H1 (cell line): ENCODE measurements at regions not wholly inside any gene's neighbourhood (a gene's known extent, or its start where the extent isn't known, plus 50 kb on each side); places are given as distances from the start of the nearest gene placed in this dataset.

Experiments used
- CTCF ChIA-PET: fragments of 300-600 bp; sonication (Branson Sonifier 250); formaldehyde crosslinking; loops from one replicate; lab custom pipeline; 2021; ENCODE audit not compliant: partially characterized antibody; lab: Charles Lee
- POLR2A ChIA-PET: fragments of 300-600 bp; sonication (Branson Sonifier 250); formaldehyde crosslinking; loops from one replicate; lab custom pipeline; 2021; ENCODE audit warnings: inconsistent platforms; ENCODE audit not compliant: partially characterized antibody; lab: Charles Lee
- DNase-seq, 2 experiments: peaks; one replicate each; pipeline versions ENCODE4 v3.0.0 to v3.0.0-alpha.2; 2010 to 2022; ENCODE audit warnings: low spot score in 2 of 2, low read depth in 1 of 2, mixed read lengths in 1 of 2
- FAIRE-seq: peaks from 2 replicates; lab custom pipeline; 2011; peaks lifted over from hg19 to GRCh38; lab: Jason Lieb, UNC
- H2AFZ ChIP-seq: 2 replicates; pipeline ENCODE4 v1.8.1; 2012; ENCODE audit warnings: low read length, inconsistent platforms
- H2AK5ac ChIP-seq: 2 replicates; pipeline ENCODE4 v1.6.1; 2013; ENCODE audit warnings: low read depth, low read length
- H2BK120ac ChIP-seq: replicated peaks from 2 replicates; pipeline ENCODE3; 2013; ENCODE audit warnings: low read depth, low read length, inconsistent platforms
- H2BK12ac ChIP-seq: 2 replicates; pipeline ENCODE4 v1.6.1; 2013; ENCODE audit warnings: low read depth, low read length
- H2BK15ac ChIP-seq: 2 replicates; pipeline ENCODE4 v1.6.1; 2013; ENCODE audit warnings: low read length
- H2BK20ac ChIP-seq: 2 replicates; pipeline ENCODE4 v1.6.1; 2013; ENCODE audit warnings: low read length
- H2BK5ac ChIP-seq: 2 replicates; pipeline ENCODE4 v1.6.1; 2013; ENCODE audit warnings: low read depth, low read length
- H3K14ac ChIP-seq: 2 replicates; pipeline ENCODE4 v1.6.1; 2013; ENCODE audit warnings: inconsistent platforms; ENCODE audit not compliant: insufficient read length
- H3K18ac ChIP-seq: 2 replicates; pipeline ENCODE4 v1.6.1; 2013; ENCODE audit warnings: low read length; ENCODE audit errors: extremely low read depth
- H3K23ac ChIP-seq: 2 replicates; pipeline ENCODE4 v1.6.1; 2013; ENCODE audit warnings: inconsistent platforms; ENCODE audit not compliant: insufficient read length
- H3K23me2 ChIP-seq: 2 replicates; pipeline ENCODE4 v1.6.1; 2013; ENCODE audit warnings: low read depth, low read length
- H3K27ac ChIP-seq: 2 replicates; pipeline ENCODE4 v1.6.1; 2011; ENCODE audit warnings: low read depth, low read length, inconsistent platforms
- H3K27me3 ChIP-seq, 4 experiments: replicated peaks in 1 of 4; 1 replicate in 1 of 4; 2 replicates in 3 of 4; pipeline versions ENCODE4 v1.6.1 to v1.8.1; 2011 to 2013; ENCODE audit warnings: low read length in 3 of 4, mild to moderate bottlenecking in 3 of 4, inconsistent platforms in 2 of 4, mixed read lengths in 2 of 4, moderate library complexity in 1 of 4; ENCODE audit not compliant: control insufficient read depth in 3 of 4, insufficient read depth in 3 of 4; ENCODE audit errors: extremely low read depth in 1 of 4
- H3K36me3 ChIP-seq, 4 experiments: 2 replicates each; pipeline versions ENCODE4 v1.6.1 to v1.8.1; 2011 to 2013; ENCODE audit warnings: mild to moderate bottlenecking in 4 of 4, low read length in 3 of 4, moderate library complexity in 2 of 4, control low read depth in 1 of 4, inconsistent platforms in 1 of 4; ENCODE audit not compliant: insufficient read depth in 4 of 4, control insufficient read depth in 2 of 4
- H3K4ac ChIP-seq: replicated peaks from 2 replicates; pipeline ENCODE3; 2013; ENCODE audit warnings: low read length, low read depth, mixed read lengths, inconsistent platforms; ENCODE audit not compliant: insufficient read length
- H3K4me1 ChIP-seq, 4 experiments: replicated peaks in 1 of 4; 1 replicate in 1 of 4; 2 replicates in 3 of 4; pipeline versions ENCODE4 v1.6.1 to v1.8.1; 2011 to 2013; ENCODE audit warnings: low read length in 3 of 4, inconsistent platforms in 2 of 4, mixed read lengths in 1 of 4; ENCODE audit not compliant: insufficient read depth in 4 of 4, control insufficient read depth in 3 of 4
- H3K4me2 ChIP-seq, 2 experiments: 2 replicates each; pipeline versions ENCODE4 v1.6.1 to v1.8.1; 2011 to 2013; ENCODE audit warnings: low read depth in 2 of 2, low read length in 2 of 2, control low read depth in 1 of 2, inconsistent platforms in 1 of 2, mild to moderate bottlenecking in 1 of 2; ENCODE audit not compliant: insufficient read depth in 1 of 2
- H3K4me3 ChIP-seq, 4 experiments: fragments of 200-600, 300-600 bp in 1 of 4; sonication (generic), shearing (Covaris generic), sonication (Bioruptor Twin) in 1 of 4; 2 replicates each; pipeline versions ENCODE4 v1.5.1 to v1.8.1; 2011 to 2016; ENCODE audit warnings: low read length in 4 of 4, low read depth in 3 of 4, control low read depth in 2 of 4, inconsistent platforms in 2 of 4, mild to moderate bottlenecking in 2 of 4, mixed read lengths in 1 of 4, moderate library complexity in 1 of 4; ENCODE audit not compliant: insufficient read depth in 2 of 4; ENCODE audit errors: extremely low read depth in 1 of 4
- H3K56ac ChIP-seq: replicated peaks from 2 replicates; pipeline ENCODE3; 2013; ENCODE audit warnings: low read depth, mild to moderate bottlenecking, mixed read lengths, low read length, inconsistent platforms; ENCODE audit not compliant: insufficient read length
- H3K79me1 ChIP-seq: 2 replicates; pipeline ENCODE4 v1.6.1; 2013; ENCODE audit warnings: low read depth, low read length, control low read depth
- H3K79me2 ChIP-seq, 2 experiments: 2 replicates each; pipeline versions ENCODE4 v1.6.1 to v1.8.1; 2012 to 2013; ENCODE audit warnings: low read length in 2 of 2, mild to moderate bottlenecking in 2 of 2, inconsistent platforms in 1 of 2; ENCODE audit not compliant: insufficient read depth in 2 of 2, control insufficient read depth in 1 of 2
- H3K9ac ChIP-seq, 4 experiments: replicated peaks in 1 of 4; 1 replicate in 1 of 4; 2 replicates in 3 of 4; pipeline versions ENCODE4 v1.6.1 to v1.8.1; 2011 to 2013; ENCODE audit warnings: low read depth in 3 of 4, low read length in 3 of 4, control low read depth in 2 of 4, mild to moderate bottlenecking in 2 of 4, moderate library complexity in 2 of 4, inconsistent platforms in 1 of 4; ENCODE audit errors: extremely low read depth in 1 of 4
- H3K9me3 ChIP-seq, 2 experiments: 2 replicates each; pipeline versions ENCODE4 v1.6.1 to v1.8.1; 2012 to 2013; ENCODE audit warnings: mild to moderate bottlenecking in 2 of 2, moderate library complexity in 2 of 2, control low read depth in 1 of 2, inconsistent platforms in 1 of 2, low read depth in 1 of 2, low read length in 1 of 2, mixed read lengths in 1 of 2; ENCODE audit not compliant: insufficient read depth in 2 of 2
- H4K20me1 ChIP-seq, 2 experiments: replicated peaks in 1 of 2; 2 replicates each; pipeline versions ENCODE3 to v1.8.1; 2011 to 2013; ENCODE audit warnings: inconsistent platforms in 2 of 2, low read length in 2 of 2, mild to moderate bottlenecking in 1 of 2; ENCODE audit not compliant: insufficient read depth in 2 of 2, control insufficient read depth in 1 of 2
- H4K5ac ChIP-seq: 2 replicates; pipeline ENCODE4 v1.6.1; 2013; ENCODE audit warnings: low read length, low read depth, mixed read lengths, inconsistent platforms; ENCODE audit not compliant: insufficient read length
- H4K8ac ChIP-seq: 2 replicates; pipeline ENCODE4 v1.8.0; 2013; ENCODE audit warnings: mild to moderate bottlenecking, moderate library complexity, low read length, inconsistent platforms; ENCODE audit not compliant: insufficient read depth; ENCODE audit errors: extremely low read depth
- H4K91ac ChIP-seq: replicated peaks from 2 replicates; pipeline ENCODE3; 2013; ENCODE audit warnings: low read length, mixed read lengths, inconsistent platforms; ENCODE audit not compliant: insufficient read length
- CBX5 ChIP-seq: fragments of 300-800, 300-1000 bp; sonication (generic); IDR thresholded peaks from 2 replicates; pipeline ENCODE4 v1.7.1; 2016; ENCODE audit warnings: antibody characterized with exemption, low read length, low read depth
- CREB1 ChIP-seq: IDR thresholded peaks from 2 replicates; pipeline ENCODE4 v1.6.1; 2012; ENCODE audit warnings: inconsistent platforms
- EGR1 ChIP-seq: IDR thresholded peaks from 2 replicates; pipeline ENCODE4 v1.6.1; 2011; ENCODE audit warnings: low read depth, low read length, borderline replicate concordance
- POLR2AphosphoS5 ChIP-seq: IDR thresholded peaks from 2 replicates; pipeline ENCODE4 v1.6.1; 2011; ENCODE audit warnings: low read depth, low read length
- SP1 ChIP-seq: IDR thresholded peaks from 2 replicates; pipeline ENCODE4 v1.6.1; 2011; ENCODE audit warnings: low read depth, low read length
- SP2 ChIP-seq: IDR thresholded peaks from 2 replicates; pipeline ENCODE4 v1.6.1; 2012; ENCODE audit warnings: mild to moderate bottlenecking, low read length, inconsistent platforms
- TCF12 ChIP-seq: IDR thresholded peaks from 2 replicates; pipeline ENCODE4 v1.6.1; 2011; ENCODE audit warnings: low read depth, mild to moderate bottlenecking, low read length
- YY1 ChIP-seq: IDR thresholded peaks from 2 replicates; pipeline ENCODE4 v1.6.1; 2011; ENCODE audit warnings: low read depth, mild to moderate bottlenecking, low read length
- WGBS, 2 experiments: shearing (Covaris generic) in 1 of 2; methylation state at CpG; one replicate each; pipeline versions ENCODE4 v1.1.6 to v1.1.7; 2013 to 2015; ENCODE audit warnings: low lambda C conversion rate in 2 of 2, mixed read lengths in 2 of 2, inconsistent platforms in 1 of 2, low coverage in 1 of 2, missing lambda C conversion rate in 1 of 2; ENCODE audit not compliant: insufficient replicate concordance in 2 of 2, insufficient coverage in 1 of 2, insufficient read length in 1 of 2; ENCODE audit errors: extremely low coverage in 1 of 2, missing lambda C conversion rate in 1 of 2; 5-methylcytosine and 5-hydroxymethylcytosine counted together

DNA sequence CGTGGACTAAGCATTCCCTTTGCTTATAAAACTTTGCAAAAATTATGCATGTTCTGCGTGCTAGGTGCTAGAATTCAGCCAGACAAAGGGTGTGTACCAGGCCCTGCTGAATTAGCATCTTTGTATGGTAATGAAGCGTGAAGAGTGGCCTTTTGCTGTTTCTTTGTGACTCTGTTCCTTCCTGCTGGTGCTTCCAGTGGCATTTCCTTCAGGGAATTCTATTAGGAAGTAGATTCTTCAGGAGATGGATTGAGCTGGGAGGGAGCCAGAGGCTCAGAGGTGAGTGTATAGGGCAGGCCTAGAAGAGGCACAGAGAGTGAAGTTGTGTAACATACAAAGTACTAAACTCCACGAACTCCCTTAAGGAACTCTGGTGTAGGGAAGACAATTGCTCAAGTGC lies 73.9 kb upstream of the ASIC2 start:
- DNase-seq (no peak), FAIRE-seq (no peak)
- H2BK15ac ChIP-seq: no peak overlapping the region
- WGBS, 2 experiments: 86% methylated on average over 4 of the region's 4 CpGs; no CpG with 5 or more reads in 1 of the 2 experiments
- no peak overlapping the region for H3K4ac ChIP-seq
- H3K9me3 ChIP-seq: no peaks in the 10 kb centered on the region
- no peak overlapping the region for H2BK12ac ChIP-seq
- ChIA-PET CTCF (interaction anchor here (1.2 to 1.8 kb wide), 2 partner anchors 9 to 154 kb away, joined by 4 to 6 read pairs; no protein-coding TSS in a partner anchor), POLR2A (no interaction called here)
- H3K14ac ChIP-seq: no peak overlapping the region
- no peaks in the 10 kb centered on the region for H3K36me3 ChIP-seq
- no peak overlapping the region for H3K23ac ChIP-seq
- no peaks in the 10 kb centered on the region for H3K79me2 ChIP-seq
- H4K91ac ChIP-seq: no peak overlapping the region
- no peaks in the 10 kb centered on the region for H4K20me1 ChIP-seq
- H4K5ac ChIP-seq: no peak overlapping the region
- H2BK5ac ChIP-seq: no peak overlapping the region
- no peak overlapping the region for H2BK120ac ChIP-seq
- H4K8ac ChIP-seq: no peak overlapping the region
- H2BK20ac ChIP-seq: no peak overlapping the region
- H3K23me2 ChIP-seq: no peaks in the 10 kb centered on the region
- no peak overlapping the region for H2AK5ac ChIP-seq
- H3K4me2 ChIP-seq: no peak overlapping the region
- no peak overlapping the region for H3K18ac ChIP-seq
- no peak overlapping the region for H3K9ac ChIP-seq
- no peak overlapping the region for H3K27ac ChIP-seq
- no peak overlapping the region for H3K56ac ChIP-seq
- peaks cover 0 to 12% (median 5%) of the 10 kb centered on the region in 4 experiments; a peak in 3 of 7 replicates for H3K4me1 ChIP-seq
- H3K4me3 ChIP-seq: no peak overlapping the region
- H3K79me1 ChIP-seq: no peaks in the 10 kb centered on the region
- H2AFZ ChIP-seq: no peak overlapping the region
- peaks cover 0 to 2% (median 0%) of the 10 kb centered on the region in 4 experiments; a peak in 1 of 7 replicates for H3K27me3 ChIP-seq
- TF ChIP-seq POLR2AphosphoS5 (no peak), CREB1 (no peak), SP1 (no peak), TCF12 (no peak), YY1 (no peak), EGR1 (no peak), CBX5 (no peak), SP2 (no peak)
